ENCODE measurements at regions not wholly inside any gene's neighbourhood (a gene's known extent, or its start where the extent isn't known, plus 50 kb on each side); places are given as distances from the start of the nearest gene placed in this dataset.

DNA sequence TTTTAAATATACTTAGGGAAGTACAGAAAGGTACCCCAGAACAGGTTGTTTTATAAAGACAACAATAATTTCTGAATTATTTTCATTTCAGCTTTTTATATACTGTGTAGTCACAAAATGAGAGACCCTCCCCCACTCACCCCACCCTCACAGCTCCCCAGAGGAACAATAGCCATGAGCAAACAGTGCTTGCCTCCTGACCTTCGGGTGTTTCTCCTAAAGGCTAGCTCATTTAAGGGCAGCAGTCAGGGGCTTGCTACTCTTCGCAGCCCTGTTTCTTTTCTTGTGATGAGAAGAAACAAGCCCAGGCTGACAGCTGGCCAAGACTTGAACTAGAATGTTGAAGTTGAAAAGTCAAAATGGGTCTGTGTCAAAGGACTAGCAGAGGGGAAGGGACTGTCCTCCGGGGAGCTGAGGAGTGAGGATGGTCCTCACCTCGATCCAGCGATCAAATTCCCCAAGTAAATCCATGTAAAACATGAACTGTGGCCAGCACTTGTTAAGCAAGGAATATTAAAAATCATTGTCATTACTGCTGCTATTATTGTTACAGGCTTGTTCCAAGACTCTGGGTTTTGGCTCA lies 133.8 kb upstream of the ARHGAP5 start:
- POLR2A ChIA-PET = no interaction called here
- peaks cover 38% of the 10 kb centered on the region for H3K4me1 Mint-ChIP-seq
- intact Hi-C loops (cut with micrococcal nuclease) = no loop called here

DNA sequence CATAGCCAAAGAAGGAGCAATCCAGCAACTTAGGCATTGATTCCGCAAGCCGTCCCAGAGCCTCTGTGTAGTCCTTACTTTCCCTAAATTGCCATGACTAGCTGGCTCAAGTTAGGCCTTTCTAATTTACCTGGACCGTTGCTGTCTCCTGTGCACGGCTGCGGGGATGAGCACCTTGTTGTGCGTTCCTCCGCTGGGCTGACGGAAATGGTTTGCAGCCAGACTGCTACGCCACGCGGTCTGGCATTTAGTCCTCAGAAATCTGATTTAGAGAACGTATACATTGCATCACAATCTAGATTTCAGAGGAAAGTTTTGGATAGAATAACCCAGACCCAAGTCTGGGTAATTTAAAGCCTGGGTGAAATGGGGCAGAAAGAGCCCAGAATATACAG lies 133.2 kb upstream of the ARHGAP5 start:
- intact Hi-C loops (cut with micrococcal nuclease) = no loop called here
- Mint-ChIP-seq H3K27ac (no peak overlapping the region), H3K27me3 (no peaks in the 10 kb centered on the region), H3K36me3 (ENCODE audit: low read depth) (no peaks in the 10 kb centered on the region), H3K4me3 (no peak overlapping the region), H3K9me3 (no peaks in the 10 kb centered on the region), H3K4me1 (peaks cover 38% of the 10 kb centered on the region)
- ATAC-seq (ENCODE audit: low read depth) = no peak
- TF ChIP-seq, protein P1, sequence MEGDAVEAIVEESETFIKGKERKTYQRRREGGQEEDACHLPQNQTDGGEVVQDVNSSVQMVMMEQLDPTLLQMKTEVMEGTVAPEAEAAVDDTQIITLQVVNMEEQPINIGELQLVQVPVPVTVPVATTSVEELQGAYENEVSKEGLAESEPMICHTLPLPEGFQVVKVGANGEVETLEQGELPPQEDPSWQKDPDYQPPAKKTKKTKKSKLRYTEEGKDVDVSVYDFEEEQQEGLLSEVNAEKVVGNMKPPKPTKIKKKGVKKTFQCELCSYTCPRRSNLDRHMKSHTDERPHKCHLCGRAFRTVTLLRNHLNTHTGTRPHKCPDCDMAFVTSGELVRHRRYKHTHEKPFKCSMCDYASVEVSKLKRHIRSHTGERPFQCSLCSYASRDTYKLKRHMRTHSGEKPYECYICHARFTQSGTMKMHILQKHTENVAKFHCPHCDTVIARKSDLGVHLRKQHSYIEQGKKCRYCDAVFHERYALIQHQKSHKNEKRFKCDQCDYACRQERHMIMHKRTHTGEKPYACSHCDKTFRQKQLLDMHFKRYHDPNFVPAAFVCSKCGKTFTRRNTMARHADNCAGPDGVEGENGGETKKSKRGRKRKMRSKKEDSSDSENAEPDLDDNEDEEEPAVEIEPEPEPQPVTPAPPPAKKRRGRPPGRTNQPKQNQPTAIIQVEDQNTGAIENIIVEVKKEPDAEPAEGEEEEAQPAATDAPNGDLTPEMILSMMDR (IDR thresholded peaks at IDR 0.05) = no peak
- DNase-seq = no peak
- CTCF ChIA-PET = no interaction called here
- POLR2A ChIA-PET = no interaction called here

More for the DNA sequence above, 133.8 kb upstream of the ARHGAP5 start:
- no peak for DNase-seq
- TF ChIP-seq, protein P1 (IDR thresholded peaks at IDR 0.05) = no peak
- Mint-ChIP-seq H3K27me3 (no peaks in the 10 kb centered on the region), H3K36me3 (ENCODE audit: low read depth) (no peaks in the 10 kb centered on the region), H3K27ac (no peak overlapping the region), H3K4me3 (no peak overlapping the region), H3K9me3 (no peaks in the 10 kb centered on the region)
- ATAC-seq (ENCODE audit: low read depth) = no peak
- CTCF ChIA-PET = no interaction called here

DNA sequence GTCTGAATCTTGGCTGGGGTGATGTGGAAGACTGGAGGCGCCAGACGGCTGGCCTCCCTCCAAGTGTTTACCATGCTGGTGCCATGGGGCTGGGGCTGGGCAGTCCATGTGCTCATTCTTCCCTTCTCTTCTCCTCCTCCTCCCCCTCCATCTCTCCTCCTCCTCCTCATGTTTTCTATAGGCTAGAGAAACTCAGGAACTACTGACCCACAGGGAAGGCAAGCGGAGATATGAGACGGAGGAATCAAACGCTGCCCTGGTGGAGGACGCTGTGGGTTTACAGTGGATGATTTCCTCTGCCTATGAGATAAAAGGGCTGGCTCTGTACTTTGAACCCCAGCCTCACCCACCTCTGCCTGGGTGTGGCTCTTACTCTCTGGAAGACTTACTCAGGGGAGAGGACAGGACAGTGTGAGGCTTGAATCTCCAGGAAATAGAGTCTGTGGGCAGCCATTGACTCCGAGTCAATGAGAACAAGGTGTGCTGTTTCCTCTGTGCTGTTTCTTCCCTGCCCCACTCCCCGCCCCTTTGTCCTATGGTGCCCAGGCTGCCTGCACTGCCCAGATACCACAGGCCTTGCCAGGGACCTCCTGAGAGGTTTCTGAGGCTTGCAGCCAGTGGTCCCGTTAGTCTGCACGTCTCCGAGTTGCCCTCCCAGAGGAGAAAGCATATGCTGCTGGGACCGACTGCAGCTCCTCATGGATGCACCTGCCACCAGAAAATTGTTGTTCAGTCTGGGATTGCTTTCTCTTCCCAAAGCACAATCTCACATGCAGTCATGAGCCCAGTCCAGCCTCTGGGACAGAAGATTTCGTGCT lies 132.6 kb upstream of the ARHGAP5 start:
- TF ChIP-seq, protein P1 (IDR thresholded peaks at IDR 0.05) = no peak
- ATAC-seq (ENCODE audit: low read depth) (no peak), DNase-seq (no peak)
- Mint-ChIP-seq H3K27me3 (no peaks in the 10 kb centered on the region), H3K27ac (no peak overlapping the region), H3K4me1 (peaks cover 38% of the 10 kb centered on the region), H3K36me3 (ENCODE audit: low read depth) (no peaks in the 10 kb centered on the region), H3K4me3 (peak overlapping the region; percentile 33), H3K9me3 (no peaks in the 10 kb centered on the region)
- ChIA-PET POLR2A (interaction anchor here (0.7 kb wide), 1 partner anchor 19 kb away, joined by 3 read pairs; no protein-coding TSS in a partner anchor), CTCF (no interaction called here)
- intact Hi-C loops (cut with micrococcal nuclease) = no loop called here

DNA sequence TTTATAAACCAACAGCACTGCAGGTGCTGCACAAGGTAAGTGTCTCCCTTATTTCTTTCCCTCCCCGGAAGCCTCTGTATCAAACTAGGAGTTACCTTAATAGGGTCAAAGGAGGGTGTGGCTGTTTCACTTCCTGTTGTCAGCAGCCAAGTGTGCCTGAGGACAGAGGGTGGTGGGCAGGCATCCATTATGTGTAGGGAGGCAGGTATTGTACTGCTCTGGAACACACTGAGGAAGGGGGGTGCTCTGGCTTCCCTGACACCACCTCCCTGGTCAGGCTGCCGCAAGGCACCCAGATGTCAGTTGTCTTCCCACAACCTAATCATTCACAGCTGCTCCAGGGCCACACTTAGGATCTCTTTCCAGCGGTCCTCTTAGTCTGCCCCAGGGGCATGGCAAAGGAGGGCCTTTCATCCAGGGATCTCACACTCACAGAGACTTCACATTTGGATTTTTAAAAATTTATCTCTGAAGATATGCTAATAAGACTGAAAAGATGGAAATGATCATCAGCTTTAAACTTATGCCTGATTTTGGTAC lies 132.0 kb upstream of the ARHGAP5 start:
- ChIA-PET CTCF (interaction anchor here (1.7 kb wide), 1 partner anchor 18 kb away, joined by 5 read pairs; no protein-coding TSS in a partner anchor), POLR2A (interaction anchor here (0.7 kb wide), 1 partner anchor 20 kb away, joined by 3 read pairs; no protein-coding TSS in a partner anchor)
- H3K27ac Mint-ChIP-seq = peak overlapping the region; percentile 36
- H3K4me3 Mint-ChIP-seq = peak overlapping the region; percentile 33
- H3K9me3 Mint-ChIP-seq = no peaks in the 10 kb centered on the region
- intact Hi-C loops (cut with micrococcal nuclease) = no loop called here
- TF ChIP-seq, protein P1 (IDR thresholded peaks at IDR 0.05) = no peak
- H3K36me3 Mint-ChIP-seq (ENCODE audit: low read depth) = no peaks in the 10 kb centered on the region
- ATAC-seq (ENCODE audit: low read depth) (peak; percentile 89), DNase-seq (peak; percentile 16)
- H3K27me3 Mint-ChIP-seq = no peaks in the 10 kb centered on the region
- peaks cover 38% of the 10 kb centered on the region for H3K4me1 Mint-ChIP-seq

DNA sequence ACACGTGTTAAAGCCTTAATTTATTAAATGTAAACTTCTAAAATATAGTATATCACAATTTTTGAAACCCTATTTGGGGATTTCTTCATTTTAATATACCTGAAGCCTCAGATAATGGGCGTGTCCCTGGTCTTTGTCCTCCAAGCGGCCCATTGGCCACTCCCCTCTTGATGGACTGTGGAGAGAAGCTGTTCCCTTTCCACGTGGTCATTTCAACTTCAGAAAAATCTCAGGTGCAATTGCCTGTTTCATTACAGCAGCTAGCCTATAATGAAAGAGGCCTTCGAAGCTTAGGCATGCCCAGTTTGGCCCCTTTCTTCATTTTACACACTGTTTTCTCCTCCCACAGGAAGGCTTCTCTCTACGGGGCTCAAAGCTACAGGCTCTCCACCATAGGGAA lies 131.4 kb upstream of the ARHGAP5 start:
- ChIA-PET CTCF (interaction anchor here (1.7 kb wide), 1 partner anchor 19 kb away, joined by 5 read pairs; no protein-coding TSS in a partner anchor), POLR2A (no interaction called here)
- Mint-ChIP-seq H3K4me3 (no peak overlapping the region), H3K9me3 (no peaks in the 10 kb centered on the region), H3K36me3 (ENCODE audit: low read depth) (no peaks in the 10 kb centered on the region), H3K4me1 (peaks cover 38% of the 10 kb centered on the region), H3K27me3 (no peaks in the 10 kb centered on the region), H3K27ac (no peak overlapping the region)
- TF ChIP-seq, protein P1 (IDR thresholded peaks at IDR 0.05) = no peak
- ATAC-seq (ENCODE audit: low read depth) (no peak), DNase-seq (no peak)
- intact Hi-C loops (cut with micrococcal nuclease) = no loop called here

Measured in activated B cell treated with CpG ODN at 0.5 μM for 24 hours (primary cell).